Right ventricle myocardium inferior (tissue), 1 donor: ENCODE measurements at regions not wholly inside any gene's neighbourhood (a gene's known extent, or its start where the extent isn't known, plus 50 kb on each side); places are given as distances from the start of the nearest gene placed in this dataset.
"Not testable (repeated sequence)": the region's sequence is repeated elsewhere in the genome, so short reads cannot be mapped to it uniquely, and the experiment has no call there.

Experiments
- ATAC-seq: fragments of 200-7000 bp; cut with Tn5 transposase; one replicate; pipeline ENCODE4 v1.9.1; 2020; ENCODE audit warnings: mild to moderate bottlenecking, moderate library complexity
- DNase-seq: peaks from one replicate; pipeline ENCODE4 v3.0.0; 2021; ENCODE audit errors: missing footprints
- intact Hi-C: fragments of 100-400 bp; cut with DNase I; formaldehyde crosslinking; loops from one replicate; pipeline ENCODE4 v1.11.0; 2022
- donor health status: DM: no; HTN: yes; CAD: no; lungs with severe emphysema.

GRCh38 chr11:134984421-134984820 lies 572.4 kb upstream of the B3GAT1 start:
- ATAC-seq = no peak
- intact Hi-C loops = no loop called here

GRCh38 chr11:134982432-134982831 lies 570.4 kb upstream of the B3GAT1 start:
- DNase-seq, ATAC-seq, intact Hi-C loops: not testable (repeated sequence)

More at GRCh38 chr11:134984421-134984820, 572.4 kb upstream of the B3GAT1 start:
- no peak for DNase-seq

GRCh38 chr11:134981835-134982234 lies 569.8 kb upstream of the B3GAT1 start:
- intact Hi-C loops = no loop called here
- DNase-seq (no peak), ATAC-seq (no peak)

GRCh38 chr11:134980819-134981710 lies 569.0 kb upstream of the B3GAT1 start:
- DNase-seq (no peak), ATAC-seq (no peak)
- intact Hi-C loops = no loop called here

GRCh38 chr11:134979089-134979457 lies 567.0 kb upstream of the B3GAT1 start:
- DNase-seq, ATAC-seq, intact Hi-C loops: not testable (repeated sequence)

GRCh38 chr11:134978388-134979088 lies 566.5 kb upstream of the B3GAT1 start:
- DNase-seq (no peak), ATAC-seq (peak; percentile 23)
- intact Hi-C loops = no loop called here

- no peak for ATAC-seq
- intact Hi-C loops = no loop called here
Measured at GRCh38 chr11:134976551-134976950, 564.5 kb upstream of the B3GAT1 start.

GRCh38 chr11:134975866-134976376 lies 563.9 kb upstream of the B3GAT1 start:
- intact Hi-C loops = no loop called here
- no peak for DNase-seq
- no peak for ATAC-seq

More at GRCh38 chr11:134976551-134976950, 564.5 kb upstream of the B3GAT1 start:
- DNase-seq = no peak

GRCh38 chr11:134973801-134974200 lies 561.8 kb upstream of the B3GAT1 start:
- no peak for ATAC-seq
- intact Hi-C loops = no loop called here
- no peak for DNase-seq

GRCh38 chr11:134971381-134971780 lies 559.3 kb upstream of the B3GAT1 start:
- intact Hi-C loops = no loop called here
- ATAC-seq (no peak), DNase-seq (no peak)

- intact Hi-C loops = no loop called here
- DNase-seq = no peak
- ATAC-seq = no peak
Measured at GRCh38 chr11:134967746-134968145, 555.7 kb upstream of the B3GAT1 start.

- intact Hi-C loops, ATAC-seq, DNase-seq: not testable (repeated sequence)
Measured at GRCh38 chr11:134961386-134961785, 549.3 kb upstream of the B3GAT1 start.

GRCh38 chr11:134958870-134959269 lies 546.8 kb upstream of the B3GAT1 start:
- ATAC-seq = no peak
- intact Hi-C loops = no loop called here
- DNase-seq = no peak

GRCh38 chr11:134958336-134958640 lies 546.2 kb upstream of the B3GAT1 start:
- ATAC-seq (no peak), DNase-seq (no peak)
- intact Hi-C loops = no loop called here

GRCh38 chr11:134957540-134958335 lies 545.7 kb upstream of the B3GAT1 start:
- ATAC-seq (no peak), DNase-seq (no peak)
- intact Hi-C loops = no loop called here

- intact Hi-C loops = no loop called here
- ATAC-seq (no peak), DNase-seq (no peak)
Measured at GRCh38 chr11:134956450-134957210, 544.6 kb upstream of the B3GAT1 start.

- intact Hi-C loops, ATAC-seq, DNase-seq: not testable (repeated sequence)
Measured at GRCh38 chr11:134955970-134956369, 543.9 kb upstream of the B3GAT1 start.

GRCh38 chr11:134955281-134955680 lies 543.2 kb upstream of the B3GAT1 start:
- ATAC-seq (no peak), DNase-seq (no peak)
- intact Hi-C loops = no loop called here
